ENCODE measurements at regions not wholly inside any gene's neighbourhood (a gene's known extent, or its start where the extent isn't known, plus 50 kb on each side); places are given as distances from the start of the nearest gene placed in this dataset.

DNA sequence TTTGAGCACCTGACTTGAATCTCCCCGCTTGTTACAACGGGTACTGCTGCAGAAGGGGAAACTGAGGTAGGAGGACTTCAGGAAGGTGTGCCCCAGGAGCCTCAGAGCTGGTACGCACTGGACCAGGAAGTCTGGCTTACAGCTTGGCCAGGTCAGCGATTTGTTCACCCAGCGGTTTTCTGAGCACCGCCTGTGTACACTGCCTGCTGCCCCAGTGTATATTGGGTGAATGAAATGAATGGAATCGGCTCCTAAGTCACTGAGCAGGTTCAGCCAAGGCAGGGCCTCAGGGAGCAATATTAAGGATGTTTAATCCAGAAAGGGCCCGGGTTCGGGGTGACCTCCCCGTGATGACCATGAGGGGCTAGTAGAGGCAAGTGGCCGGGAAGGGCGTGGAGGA lies 164.0 kb upstream of the CIBAR2 start:
- TF ChIP-seq EP300 (IDR thresholded peaks at IDR 0.05; ENCODE audit: borderline replicate concordance in 1 of 2, low read depth in 1 of 2, low read length in 1 of 2) (no peak), SIN3A (IDR thresholded peaks at IDR 0.05; ENCODE audit: borderline replicate concordance, low read depth, low read length) (no peak), JUND (IDR thresholded peaks at IDR 0.05) (no peak), FOXJ3 (CRISPR knock-in tag; IDR thresholded peaks at IDR 0.05) (no peak), GABPA (IDR thresholded peaks at IDR 0.05; ENCODE audit: low read depth) (no peak), RAD21 (IDR thresholded peaks at IDR 0.05; ENCODE audit: low read length) (no peak), TAF1 (IDR thresholded peaks at IDR 0.05; ENCODE audit: borderline replicate concordance, low read depth, low read length) (no peak), MEF2A (IDR thresholded peaks at IDR 0.05; ENCODE audit: borderline replicate concordance, low read depth) (no peak)
- TF ChIP-seq, protein P1, sequence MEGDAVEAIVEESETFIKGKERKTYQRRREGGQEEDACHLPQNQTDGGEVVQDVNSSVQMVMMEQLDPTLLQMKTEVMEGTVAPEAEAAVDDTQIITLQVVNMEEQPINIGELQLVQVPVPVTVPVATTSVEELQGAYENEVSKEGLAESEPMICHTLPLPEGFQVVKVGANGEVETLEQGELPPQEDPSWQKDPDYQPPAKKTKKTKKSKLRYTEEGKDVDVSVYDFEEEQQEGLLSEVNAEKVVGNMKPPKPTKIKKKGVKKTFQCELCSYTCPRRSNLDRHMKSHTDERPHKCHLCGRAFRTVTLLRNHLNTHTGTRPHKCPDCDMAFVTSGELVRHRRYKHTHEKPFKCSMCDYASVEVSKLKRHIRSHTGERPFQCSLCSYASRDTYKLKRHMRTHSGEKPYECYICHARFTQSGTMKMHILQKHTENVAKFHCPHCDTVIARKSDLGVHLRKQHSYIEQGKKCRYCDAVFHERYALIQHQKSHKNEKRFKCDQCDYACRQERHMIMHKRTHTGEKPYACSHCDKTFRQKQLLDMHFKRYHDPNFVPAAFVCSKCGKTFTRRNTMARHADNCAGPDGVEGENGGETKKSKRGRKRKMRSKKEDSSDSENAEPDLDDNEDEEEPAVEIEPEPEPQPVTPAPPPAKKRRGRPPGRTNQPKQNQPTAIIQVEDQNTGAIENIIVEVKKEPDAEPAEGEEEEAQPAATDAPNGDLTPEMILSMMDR (IDR thresholded peaks at IDR 0.05), result no peak
- TF ChIP-seq, protein P2, sequence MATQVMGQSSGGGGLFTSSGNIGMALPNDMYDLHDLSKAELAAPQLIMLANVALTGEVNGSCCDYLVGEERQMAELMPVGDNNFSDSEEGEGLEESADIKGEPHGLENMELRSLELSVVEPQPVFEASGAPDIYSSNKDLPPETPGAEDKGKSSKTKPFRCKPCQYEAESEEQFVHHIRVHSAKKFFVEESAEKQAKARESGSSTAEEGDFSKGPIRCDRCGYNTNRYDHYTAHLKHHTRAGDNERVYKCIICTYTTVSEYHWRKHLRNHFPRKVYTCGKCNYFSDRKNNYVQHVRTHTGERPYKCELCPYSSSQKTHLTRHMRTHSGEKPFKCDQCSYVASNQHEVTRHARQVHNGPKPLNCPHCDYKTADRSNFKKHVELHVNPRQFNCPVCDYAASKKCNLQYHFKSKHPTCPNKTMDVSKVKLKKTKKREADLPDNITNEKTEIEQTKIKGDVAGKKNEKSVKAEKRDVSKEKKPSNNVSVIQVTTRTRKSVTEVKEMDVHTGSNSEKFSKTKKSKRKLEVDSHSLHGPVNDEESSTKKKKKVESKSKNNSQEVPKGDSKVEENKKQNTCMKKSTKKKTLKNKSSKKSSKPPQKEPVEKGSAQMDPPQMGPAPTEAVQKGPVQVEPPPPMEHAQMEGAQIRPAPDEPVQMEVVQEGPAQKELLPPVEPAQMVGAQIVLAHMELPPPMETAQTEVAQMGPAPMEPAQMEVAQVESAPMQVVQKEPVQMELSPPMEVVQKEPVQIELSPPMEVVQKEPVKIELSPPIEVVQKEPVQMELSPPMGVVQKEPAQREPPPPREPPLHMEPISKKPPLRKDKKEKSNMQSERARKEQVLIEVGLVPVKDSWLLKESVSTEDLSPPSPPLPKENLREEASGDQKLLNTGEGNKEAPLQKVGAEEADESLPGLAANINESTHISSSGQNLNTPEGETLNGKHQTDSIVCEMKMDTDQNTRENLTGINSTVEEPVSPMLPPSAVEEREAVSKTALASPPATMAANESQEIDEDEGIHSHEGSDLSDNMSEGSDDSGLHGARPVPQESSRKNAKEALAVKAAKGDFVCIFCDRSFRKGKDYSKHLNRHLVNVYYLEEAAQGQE (IDR thresholded peaks at IDR 0.05; ENCODE audit: low read depth, low read length), result no peak
